GM19452 (cell line): ENCODE measurements at regions not wholly inside any gene's neighbourhood (a gene's known extent, or its start where the extent isn't known, plus 50 kb on each side); places are given as distances from the start of the nearest gene placed in this dataset.

ENCODE experiments used
- ATAC-seq: cut with Tn5 transposase; IDR thresholded peaks from one replicate; pipeline ENCODE4 v1.9.1; 2021; ENCODE audit not compliant: unreplicated experiment

DNA sequence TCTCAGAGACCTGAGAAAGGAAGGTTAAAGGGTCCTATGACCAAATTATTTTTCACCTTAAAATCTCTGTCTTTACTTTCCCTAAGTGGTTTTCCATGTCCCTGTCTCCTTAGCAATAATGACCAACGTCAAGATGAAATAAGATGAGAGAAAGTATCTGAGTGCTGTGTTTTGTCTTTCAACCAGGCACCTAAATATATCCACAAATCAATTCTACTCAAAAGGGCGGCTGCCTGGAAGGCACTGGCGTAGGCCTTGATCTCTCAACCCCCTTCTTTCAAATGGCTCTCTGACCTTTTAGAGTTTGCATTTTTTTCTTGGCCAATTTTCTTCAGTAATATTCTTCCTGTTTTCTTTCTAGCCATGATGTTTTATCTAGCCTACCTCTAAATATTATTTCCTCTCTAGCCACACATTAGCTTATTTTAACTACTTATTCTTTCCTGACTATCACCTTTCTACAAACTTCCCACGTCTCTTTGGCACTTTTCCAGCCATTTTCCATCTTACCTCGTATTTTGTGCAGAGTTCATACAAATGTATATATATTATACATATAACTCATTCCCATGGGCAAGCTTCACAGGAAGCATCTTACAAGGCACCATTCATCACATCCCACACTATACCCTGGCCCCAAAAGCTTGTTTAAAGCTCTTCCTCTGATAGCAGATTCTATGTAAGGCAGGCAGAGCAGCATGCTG is 204.5 kb downstream of the SNX18 start:
- ATAC-seq, result no peak

DNA sequence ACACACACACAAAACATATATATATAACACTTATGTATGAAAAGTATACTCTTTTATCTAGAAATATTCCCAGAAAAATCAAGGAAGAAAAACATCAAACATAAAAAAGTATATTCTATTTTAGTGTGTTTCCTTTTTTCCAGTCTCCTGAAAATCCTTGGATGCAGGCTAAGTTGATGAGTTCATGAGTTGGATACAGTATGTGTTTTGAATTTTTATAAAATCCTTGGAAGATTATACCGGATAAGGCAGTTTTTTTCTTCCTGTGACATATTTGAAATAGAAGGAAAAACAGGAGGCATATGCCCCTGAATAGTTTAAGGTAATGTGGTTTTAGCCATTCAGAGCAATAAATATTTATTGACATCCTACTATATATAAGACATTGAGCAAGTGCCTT is 203.6 kb downstream of the SNX18 start:
- ATAC-seq, result no peak

DNA sequence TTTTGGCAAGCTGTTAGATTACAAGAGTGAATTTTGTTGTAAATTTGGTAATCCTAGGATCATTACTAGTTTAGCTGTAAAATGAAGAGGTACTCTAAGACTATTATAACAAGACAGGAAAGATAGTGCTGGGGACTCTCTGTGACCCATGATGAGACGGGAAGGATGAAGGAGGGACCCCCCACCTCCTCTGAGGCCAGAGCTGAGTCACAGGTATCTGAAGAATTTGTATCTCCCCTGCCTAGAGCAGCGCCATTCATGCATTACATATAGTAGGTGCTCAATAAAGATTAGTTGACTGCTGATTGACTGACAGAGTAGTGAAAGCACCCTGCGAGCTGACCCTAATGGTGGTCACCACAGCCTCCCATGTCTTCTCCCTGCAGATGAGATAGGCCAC is 202.8 kb downstream of the SNX18 start:
- no peak for ATAC-seq

DNA sequence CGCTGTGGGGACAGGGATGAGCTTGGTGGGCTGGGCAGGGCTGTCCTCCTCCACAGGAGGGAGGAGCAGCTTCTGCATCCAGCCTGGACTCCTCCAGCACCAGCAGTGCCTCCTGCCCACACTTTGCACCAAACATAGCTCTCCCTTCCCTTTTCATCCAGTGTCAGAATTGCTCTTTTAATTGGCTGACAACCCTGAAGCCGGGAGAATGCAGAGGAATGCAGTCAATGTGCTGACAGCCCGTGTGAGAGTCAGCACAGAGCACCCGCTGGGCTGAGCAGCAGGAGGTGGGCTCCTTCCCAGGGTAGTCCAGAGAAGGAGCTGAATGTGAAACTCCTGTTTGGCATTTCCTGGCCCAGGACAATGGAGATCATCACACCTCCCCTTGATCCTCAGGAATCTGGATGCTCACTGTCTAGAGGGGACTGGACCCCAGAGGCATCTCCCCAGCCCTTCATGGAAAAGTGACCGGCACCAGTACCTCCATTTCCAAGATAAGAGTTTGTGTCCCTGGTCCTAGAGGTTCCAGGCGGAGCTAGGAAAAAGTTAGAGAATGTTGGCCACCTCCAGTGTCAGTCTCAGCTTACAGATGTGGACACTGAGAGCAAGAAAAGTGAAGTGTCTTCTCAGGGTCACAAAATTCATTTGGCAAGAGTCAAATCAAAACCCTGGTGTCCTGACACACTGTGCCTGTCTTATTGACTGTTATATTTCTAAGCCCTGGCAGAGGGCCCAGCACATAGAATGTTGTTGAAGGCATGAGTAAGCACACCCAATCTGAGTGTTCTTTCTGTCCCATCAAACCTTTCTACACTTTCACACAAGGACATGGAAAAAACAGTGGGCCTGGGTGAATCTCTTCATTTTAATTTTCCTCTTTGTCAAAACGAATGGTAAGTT is 202.1 kb downstream of the SNX18 start:
- ATAC-seq, result no peak

DNA sequence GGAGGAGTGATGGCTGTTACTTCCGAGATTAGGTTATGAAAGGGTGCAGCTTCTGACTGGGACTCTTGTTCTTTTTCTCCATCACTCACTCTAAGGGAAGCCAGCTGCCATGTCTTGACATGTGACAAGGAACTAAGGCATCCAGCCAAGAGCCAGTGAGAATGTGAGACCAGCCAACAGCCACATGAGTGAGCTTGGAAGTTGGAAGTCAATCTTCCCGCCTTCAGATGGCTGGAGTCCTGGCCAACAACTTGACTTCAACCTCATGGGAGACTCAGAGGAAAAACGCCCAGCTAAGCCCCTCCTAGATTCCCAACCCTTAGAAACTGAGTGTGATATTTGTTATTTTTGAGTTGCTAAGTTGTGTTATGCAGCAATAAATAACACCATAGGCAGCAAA is 201.1 kb downstream of the SNX18 start:
- no peak for ATAC-seq

DNA sequence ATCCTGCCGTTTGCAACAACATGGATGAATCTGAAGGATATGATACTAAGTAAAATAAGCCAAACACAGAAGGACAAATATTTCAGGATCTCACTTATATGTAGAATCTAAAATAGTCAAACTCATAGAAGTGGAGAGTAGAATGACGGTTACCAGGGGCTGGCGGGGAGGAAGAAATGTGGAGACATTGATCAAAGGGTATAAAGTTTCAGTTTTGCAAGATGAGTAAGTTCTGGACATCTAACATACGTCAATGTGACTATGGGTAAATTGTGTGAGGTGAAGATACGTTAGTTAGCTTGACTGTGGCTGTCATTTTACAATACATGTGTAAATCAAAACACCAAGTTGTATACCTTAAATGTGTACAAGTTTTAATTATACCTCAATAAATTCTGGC is 200.3 kb downstream of the SNX18 start:
- no peak for ATAC-seq

DNA sequence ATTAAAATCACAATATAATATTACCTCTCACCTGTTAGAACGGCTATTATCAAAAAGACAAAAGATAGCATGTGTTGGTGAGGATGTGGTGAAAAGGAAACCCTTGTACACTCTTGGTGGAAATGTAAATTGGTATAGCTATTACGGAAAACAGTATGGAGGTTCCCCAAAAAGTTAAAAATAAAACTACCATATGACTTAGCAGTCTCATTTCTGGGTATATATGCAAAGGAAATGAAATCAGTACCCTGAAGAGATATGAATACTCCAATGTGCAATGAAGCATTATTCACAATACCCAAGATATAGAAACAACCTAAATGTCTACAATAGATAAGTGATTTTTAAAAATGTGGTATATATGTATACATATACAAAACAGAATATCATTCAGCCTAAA is 199.9 kb downstream of the SNX18 start:
- ATAC-seq, result no peak

DNA sequence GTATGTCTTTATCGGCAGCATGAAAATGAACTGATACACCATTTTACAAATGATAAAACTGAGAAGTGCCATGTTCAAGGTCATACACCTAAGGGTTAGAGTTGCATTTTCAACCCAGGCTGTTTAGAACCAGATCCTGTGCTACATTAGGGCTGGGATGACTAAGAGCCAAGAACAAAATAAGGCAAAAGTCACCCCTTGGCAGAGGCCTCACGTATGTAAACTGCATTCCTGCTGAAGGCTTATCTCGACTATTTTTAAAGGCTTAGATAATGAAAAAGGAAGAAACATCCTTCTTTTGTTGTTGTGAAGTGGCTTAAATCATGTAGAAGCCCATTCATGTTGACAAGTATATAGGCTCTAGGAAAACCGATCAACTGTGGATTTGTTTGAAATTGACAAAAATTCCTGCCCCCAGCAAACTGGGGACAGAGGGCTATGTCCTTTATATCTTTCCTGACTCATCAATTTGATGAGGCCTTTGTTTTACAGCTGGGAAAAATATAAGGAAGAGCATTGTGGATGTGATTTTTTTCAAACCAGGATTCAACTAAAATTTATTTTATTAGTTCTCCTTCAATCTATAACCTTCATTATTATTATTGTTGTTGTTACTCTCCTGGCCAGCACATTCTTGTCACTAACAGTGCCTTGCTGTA is 196.5 kb downstream of the SNX18 start:
- no peak for ATAC-seq

DNA sequence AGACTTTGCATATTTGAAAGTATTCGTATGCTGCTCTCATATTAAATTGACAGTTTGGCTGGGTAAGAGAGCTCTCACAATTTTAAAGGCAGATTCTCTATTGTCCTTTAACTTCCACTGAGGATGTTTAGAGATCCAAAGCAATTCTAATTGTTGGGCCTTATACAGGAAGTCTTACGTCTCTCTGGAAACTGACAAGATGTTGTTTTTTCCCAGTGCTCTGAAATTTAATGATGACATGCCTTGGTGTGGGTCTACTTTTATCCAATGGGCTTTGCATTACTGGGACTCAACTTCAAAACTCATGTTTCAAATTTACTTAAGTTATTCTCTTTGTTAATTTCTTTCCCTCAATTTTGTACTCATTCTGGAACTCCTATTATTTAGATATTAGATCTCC is 191.5 kb downstream of the SNX18 start:
- no peak for ATAC-seq

DNA sequence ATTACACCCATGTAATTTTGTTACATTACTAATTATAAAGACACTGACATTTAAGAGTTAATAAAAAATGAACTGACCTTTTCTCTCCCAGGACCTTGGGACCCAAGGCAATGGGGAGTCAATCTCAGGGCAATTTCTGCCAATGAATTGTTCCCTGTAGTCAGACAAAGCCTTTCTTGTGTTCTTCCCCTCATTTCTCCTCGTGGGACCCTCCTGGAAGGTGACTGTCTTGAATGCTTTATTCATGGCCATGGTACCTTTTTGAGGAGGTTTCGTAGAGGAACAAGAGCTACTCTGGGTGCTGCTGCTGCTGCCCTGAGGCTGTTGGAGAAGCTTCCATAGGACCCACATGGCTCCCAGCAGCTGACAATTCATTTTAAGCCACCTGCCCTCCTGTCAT is 190.3 kb downstream of the SNX18 start:
- no peak for ATAC-seq

DNA sequence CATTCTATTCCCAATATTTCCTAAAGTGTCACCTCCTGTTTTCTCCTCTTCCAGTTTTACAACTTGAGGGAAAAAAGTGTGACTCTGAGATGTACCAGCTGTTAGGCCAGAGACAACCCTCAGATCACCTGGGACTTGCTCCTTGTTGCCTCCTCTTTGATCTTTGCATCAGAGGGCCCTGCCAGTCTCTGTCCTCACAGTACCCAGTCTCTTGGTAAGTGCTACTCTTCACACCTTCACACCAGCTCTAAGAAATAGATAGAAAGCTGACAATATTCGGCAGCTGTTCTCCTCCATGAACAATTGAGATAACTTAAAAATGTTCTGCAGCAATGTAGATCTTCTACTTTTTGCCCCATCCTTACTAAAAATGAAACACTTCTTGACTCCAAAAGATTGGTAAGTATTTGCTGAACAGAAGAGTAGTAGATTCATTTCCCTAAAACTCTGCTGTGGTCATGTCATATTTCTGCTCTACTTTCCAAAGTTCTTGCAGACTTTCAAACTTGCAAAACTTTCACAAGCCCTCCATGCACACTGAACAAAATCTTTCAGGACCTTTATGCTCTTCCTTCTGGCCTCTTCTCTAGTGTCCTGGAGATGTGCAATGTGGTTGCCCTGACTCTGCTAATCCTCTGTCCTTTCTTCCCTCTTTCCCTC is 188.6 kb downstream of the SNX18 start:
- no peak for ATAC-seq

DNA sequence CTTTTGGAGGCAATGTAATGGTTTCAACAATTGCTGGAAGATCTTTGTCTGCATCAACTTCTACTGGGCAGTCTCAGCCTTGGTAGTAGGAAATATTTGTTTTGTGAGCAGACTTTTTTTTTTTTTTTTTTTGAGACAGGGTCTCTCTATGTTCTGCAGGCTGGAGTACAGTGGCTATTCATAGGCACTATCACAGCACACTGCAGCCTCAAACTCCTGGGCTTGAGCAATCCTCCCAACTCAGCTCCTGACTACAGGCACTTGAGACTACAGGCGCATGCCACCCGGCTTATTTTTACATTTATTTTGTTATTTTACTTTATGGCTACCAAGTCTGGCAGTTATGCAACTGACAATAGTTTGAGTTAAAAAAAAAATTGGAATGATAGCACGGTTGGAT is 187.3 kb downstream of the SNX18 start:
- no peak for ATAC-seq

DNA sequence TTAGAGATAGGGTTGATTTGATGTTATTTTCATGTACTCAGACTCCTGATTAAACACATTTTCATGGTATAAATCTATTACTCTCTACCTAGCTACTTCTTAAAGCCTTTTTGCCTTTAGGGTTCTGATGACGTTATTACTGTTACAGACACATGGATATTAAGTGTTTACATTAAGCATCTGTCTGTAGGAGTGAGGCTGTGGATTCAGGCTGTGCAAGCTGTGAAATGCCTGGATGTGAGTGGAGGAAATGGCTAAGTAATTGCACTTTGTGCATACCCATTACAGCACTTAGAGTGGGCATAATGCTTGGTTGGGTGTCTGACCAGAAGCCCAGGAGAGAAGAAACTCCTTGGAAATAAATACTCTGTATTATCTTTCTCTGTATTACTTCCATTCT is 186.8 kb downstream of the SNX18 start:
- no peak for ATAC-seq

DNA sequence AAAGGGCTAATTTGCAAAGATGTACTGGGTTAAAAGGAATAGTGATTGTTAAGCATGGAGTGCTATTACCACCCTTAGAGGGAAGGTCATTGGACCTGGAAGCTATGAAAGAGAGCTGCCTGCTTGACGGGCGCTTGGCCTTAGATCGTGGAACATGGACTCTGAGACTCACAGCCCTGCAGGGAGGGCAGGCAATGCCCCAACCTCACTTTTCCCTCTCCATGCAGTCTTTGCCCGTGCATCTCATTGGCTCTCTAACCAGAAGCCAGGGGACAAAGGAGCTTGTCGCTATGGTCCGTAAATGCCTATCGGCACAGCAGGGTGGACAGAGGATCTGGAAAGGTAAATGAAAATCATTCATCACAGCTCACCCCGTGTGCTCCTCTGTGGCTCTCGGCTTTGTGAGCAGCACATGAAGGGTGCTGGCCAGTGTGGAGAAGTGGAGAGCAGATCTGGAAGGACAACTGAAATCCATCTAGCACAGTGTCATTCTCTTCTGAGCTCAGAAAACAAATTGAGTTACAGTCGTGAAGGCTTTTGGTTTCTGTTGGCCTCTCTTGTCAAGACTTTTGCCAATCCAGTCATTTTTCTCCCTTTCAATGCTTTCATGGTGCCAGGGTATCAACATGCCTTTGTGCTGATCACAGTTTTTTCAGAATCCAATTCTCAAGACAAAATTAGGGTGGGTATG is 186.2 kb downstream of the SNX18 start:
- ATAC-seq, result no peak

DNA sequence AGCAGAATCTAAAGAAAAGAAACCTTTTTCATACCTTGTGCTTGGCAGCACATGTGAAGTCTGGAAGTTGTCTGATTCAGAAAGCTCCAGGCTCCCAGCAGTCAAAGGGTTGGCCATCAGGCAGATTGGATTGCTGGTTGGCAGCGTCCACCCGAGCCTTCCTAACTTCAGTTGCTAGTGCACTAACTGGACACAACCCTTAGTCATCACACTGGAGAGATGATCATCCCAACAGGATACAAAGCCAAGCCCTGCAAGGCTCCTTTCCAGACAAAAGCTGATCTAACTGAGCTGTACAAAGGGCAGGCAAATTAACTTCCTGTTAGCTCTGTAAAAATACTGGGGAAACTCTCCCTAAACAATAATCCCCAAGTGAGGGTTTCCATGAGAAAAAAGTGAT is 185.6 kb downstream of the SNX18 start:
- ATAC-seq, result no peak

DNA sequence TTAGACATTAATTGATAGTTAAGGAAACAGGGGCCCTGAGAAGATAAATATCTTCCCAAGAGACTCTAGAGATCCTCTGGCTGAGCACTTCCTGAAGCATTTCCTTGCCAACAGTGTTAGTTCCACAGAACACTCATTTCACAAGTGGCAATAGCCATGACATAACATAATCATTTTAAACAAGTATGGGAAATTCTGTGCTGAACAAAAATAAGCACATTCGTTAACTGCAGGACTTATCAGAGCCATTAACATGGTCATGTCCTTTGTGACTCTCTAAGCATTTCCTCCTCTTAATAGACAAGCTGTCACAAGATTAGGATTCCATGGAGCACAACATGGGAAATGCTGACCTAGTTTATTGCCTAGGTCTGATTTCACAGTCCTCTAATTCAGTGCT is 184.9 kb downstream of the SNX18 start:
- ATAC-seq, result no peak

DNA sequence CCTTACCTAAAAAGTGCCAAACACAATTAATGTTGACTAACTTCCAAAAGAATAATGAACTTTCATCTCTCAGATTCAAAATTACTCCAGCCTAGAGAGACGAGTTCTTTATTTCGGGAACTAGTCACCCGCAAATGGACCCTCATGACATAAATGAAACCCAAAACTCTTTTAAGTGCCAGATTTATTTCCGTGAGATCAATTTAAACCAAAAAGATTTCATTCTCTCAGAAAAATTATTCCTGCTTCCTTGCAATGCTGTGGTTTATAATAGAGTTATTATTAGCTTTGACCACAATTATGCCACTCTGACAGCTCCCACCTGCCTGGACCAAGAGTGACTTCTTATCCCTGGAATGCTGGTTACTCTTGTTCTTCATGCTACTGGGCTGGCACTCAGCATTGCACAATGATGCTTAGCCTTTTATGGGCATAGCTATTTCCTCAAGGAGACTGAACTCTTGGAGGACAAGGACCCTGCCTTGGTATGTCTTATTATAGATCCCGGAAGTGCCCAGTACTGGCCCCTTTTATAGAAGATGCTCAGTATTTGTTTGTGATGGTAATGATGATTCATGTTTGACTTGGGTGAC is 183.5 kb downstream of the SNX18 start:
- ATAC-seq, result no peak

DNA sequence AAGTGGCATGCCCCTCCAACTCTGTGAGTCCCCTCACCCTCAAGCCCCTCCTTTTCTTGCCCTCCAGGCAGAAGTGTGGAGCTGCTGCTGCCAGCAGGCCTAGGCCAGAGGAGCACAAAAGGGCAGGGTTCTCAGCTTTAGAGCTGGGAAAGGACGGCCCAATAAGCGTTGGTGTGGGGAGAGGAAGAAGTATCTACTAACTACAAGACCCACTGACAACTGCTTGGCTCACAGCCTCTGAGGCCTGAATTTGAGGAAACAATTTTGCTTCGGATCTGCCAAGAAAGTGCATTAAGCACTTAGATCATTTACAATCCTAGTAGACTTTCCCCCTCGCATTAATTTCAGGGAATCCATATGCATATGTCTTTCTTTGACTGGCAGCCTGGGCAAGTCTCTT is 179.4 kb downstream of the SNX18 start:
- ATAC-seq, result no peak

DNA sequence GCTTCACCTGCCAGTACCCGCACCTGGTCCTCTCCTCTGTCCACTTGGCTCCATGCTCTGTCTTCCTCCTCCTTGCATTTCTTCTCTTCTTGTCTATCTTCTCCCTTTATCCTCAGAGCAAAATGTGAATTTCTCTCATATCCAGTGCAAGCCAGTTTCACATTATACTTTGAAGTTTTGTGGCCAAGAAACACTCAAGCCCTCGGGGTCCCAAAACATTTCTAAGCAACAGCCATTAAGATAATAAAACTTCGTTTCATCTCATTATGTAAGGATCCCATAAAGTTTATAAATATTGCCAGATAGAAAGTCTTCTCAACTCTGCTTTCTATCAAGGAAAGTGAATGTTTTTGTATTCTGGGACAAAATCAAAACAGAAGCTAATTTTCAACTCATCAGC is 178.8 kb downstream of the SNX18 start:
- no peak for ATAC-seq

DNA sequence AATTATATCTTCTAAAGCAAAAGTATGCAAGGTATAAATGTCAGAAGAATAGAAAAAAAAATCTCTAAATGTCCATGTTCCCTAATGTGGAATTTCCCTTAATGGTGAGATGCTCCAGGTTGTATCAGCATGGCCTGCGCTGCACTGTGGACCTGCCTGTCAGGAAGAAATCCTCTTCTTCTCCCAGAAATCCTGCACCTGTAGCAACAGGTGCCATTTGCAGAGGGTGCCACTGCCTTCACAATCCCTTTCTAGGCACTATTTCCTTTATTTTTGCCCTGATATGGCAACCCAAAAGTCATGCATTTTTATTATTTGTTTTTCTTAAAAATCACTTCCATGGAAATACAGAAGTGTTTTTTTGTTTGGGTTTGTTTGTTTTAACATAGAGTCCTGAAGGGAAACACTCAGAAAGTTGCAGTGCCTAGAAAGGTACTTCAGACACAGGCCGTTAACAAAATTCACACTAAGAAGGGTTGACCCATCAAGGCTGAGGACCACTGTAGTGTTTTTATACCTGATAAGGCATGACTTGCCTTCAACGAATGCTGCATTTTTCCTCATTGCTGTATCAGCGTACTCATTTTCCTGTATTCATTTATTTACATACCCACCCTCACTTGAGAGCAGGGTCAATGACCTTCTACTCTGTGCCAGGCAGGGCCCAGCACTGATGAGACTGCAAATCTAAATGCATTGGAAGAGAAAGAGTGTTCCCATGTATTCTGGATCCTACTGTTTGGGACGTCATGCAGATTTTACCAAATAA is 177.8 kb downstream of the SNX18 start:
- no peak for ATAC-seq
